ENCODE measurements at regions not wholly inside any gene's neighbourhood (a gene's known extent, or its start where the extent isn't known, plus 50 kb on each side); places are given as distances from the start of the nearest gene placed in this dataset.

GRCh38 chr18:34321066-34321465 is 96.4 kb upstream of the NOL4 start:
- TF ChIP-seq POLR2A (IDR thresholded peaks at IDR 0.05; ENCODE audit: low read depth, low read length) (no peak), POLR2AphosphoS5 (IDR thresholded peaks at IDR 0.05; ENCODE audit: low read depth, low read length) (no peak), TAF1 (IDR thresholded peaks at IDR 0.05; ENCODE audit: low read depth, low read length) (no peak), PAX5 (IDR thresholded peaks at IDR 0.05; ENCODE audit: insufficient read depth, low read length, severe bottlenecking) (no peak), SPI1 (IDR thresholded peaks at IDR 0.05; ENCODE audit: low read depth, low read length) (no peak)

Data from GM12891 (cell line).